H9 (cell line): ENCODE measurements at regions not wholly inside any gene's neighbourhood (a gene's known extent, or its start where the extent isn't known, plus 50 kb on each side); places are given as distances from the start of the nearest gene placed in this dataset.

ENCODE experiments used
- DNase-seq: peaks from one replicate; pipeline ENCODE4 v3.0.0-alpha.2; 2017
- H2AFZ ChIP-seq: one replicate; pipeline ENCODE4 v1.6.1; 2013; ENCODE audit warnings: mild to moderate bottlenecking, low read length, control low read depth, moderate library complexity
- H2AK5ac ChIP-seq: 2 replicates; pipeline ENCODE4 v1.6.1; 2013; ENCODE audit warnings: low read length, control low read depth, mixed read lengths; ENCODE audit not compliant: insufficient read length
- H2BK120ac ChIP-seq: one replicate; pipeline ENCODE4 v1.6.1; 2013; ENCODE audit warnings: low read depth, mild to moderate bottlenecking, low read length, control low read depth, inconsistent platforms; ENCODE audit not compliant: poor library complexity, severe bottlenecking
- H2BK12ac ChIP-seq: 2 replicates; pipeline ENCODE4 v1.6.1; 2013; ENCODE audit warnings: low read length, control low read depth, mixed read lengths, low read depth; ENCODE audit not compliant: insufficient read length
- H2BK15ac ChIP-seq: 2 replicates; pipeline ENCODE4 v1.6.1; 2013; ENCODE audit warnings: low read depth, low read length, control low read depth
- H2BK20ac ChIP-seq: one replicate; pipeline ENCODE4 v1.6.1; 2013; ENCODE audit warnings: low read depth, mild to moderate bottlenecking, low read length, control low read depth, inconsistent platforms; ENCODE audit not compliant: poor library complexity, severe bottlenecking
- H2BK5ac ChIP-seq: 2 replicates; pipeline ENCODE4 v1.6.1; 2013; ENCODE audit warnings: low read length, control low read depth, mixed read lengths; ENCODE audit not compliant: insufficient read length
- H3K14ac ChIP-seq: 2 replicates; pipeline ENCODE4 v1.6.1; 2013; ENCODE audit warnings: low read length, control low read depth; ENCODE audit not compliant: insufficient read depth
- H3K18ac ChIP-seq: 2 replicates; pipeline ENCODE4 v1.6.1; 2013; ENCODE audit warnings: low read depth, mild to moderate bottlenecking, mixed read lengths, low read length, control low read depth; ENCODE audit not compliant: insufficient read length
- H3K23ac ChIP-seq: 2 replicates; pipeline ENCODE4 v1.6.1; 2013; ENCODE audit warnings: low read length, control low read depth, mixed read lengths, low read depth; ENCODE audit not compliant: insufficient read length
- H3K23me2 ChIP-seq: 2 replicates; pipeline ENCODE4 v1.6.1; 2013; ENCODE audit warnings: low read depth, mild to moderate bottlenecking, mixed read lengths, low read length, control low read depth; ENCODE audit not compliant: insufficient read length, poor library complexity, severe bottlenecking
- H3K27ac ChIP-seq: 2 replicates; pipeline ENCODE4 v1.5.1; 2013; ENCODE audit warnings: low read length, control low read depth, mixed read lengths, low read depth; ENCODE audit not compliant: insufficient read length
- H3K27me3 ChIP-seq: 2 replicates; pipeline ENCODE4 v1.6.1; 2013; ENCODE audit warnings: low read length, control low read depth, inconsistent platforms; ENCODE audit not compliant: insufficient read depth
- H3K4ac ChIP-seq: 2 replicates; pipeline ENCODE4 v1.6.1; 2013; ENCODE audit warnings: low read depth, mild to moderate bottlenecking, control low read depth, inconsistent platforms, low read length, moderate library complexity
- H3K4me1 ChIP-seq: 2 replicates; pipeline ENCODE4 v1.6.1; 2013; ENCODE audit warnings: low read length, control low read depth, inconsistent platforms; ENCODE audit not compliant: insufficient read depth
- H3K4me2 ChIP-seq: 2 replicates; pipeline ENCODE4 v1.6.1; 2013; ENCODE audit warnings: low read length, control low read depth, mixed read lengths; ENCODE audit not compliant: insufficient read length, insufficient read depth
- H3K56ac ChIP-seq: 2 replicates; pipeline ENCODE4 v1.6.1; 2013; ENCODE audit warnings: low read depth, mild to moderate bottlenecking, mixed read lengths, low read length, control low read depth; ENCODE audit not compliant: insufficient read length
- H3K79me1 ChIP-seq: 2 replicates; pipeline ENCODE4 v1.6.1; 2013; ENCODE audit warnings: low read depth, mild to moderate bottlenecking, moderate library complexity, low read length, control low read depth, inconsistent platforms; ENCODE audit not compliant: insufficient read depth, poor library complexity, severe bottlenecking
- H3K79me2 ChIP-seq: 2 replicates; pipeline ENCODE4 v1.6.1; 2013; ENCODE audit warnings: low read length, control low read depth, inconsistent platforms; ENCODE audit not compliant: insufficient read depth
- H3K9ac ChIP-seq: 2 replicates; pipeline ENCODE4 v1.6.1; 2013; ENCODE audit warnings: low read length, control low read depth, mixed read lengths; ENCODE audit not compliant: insufficient read length; ENCODE audit errors: extremely low read depth
- H3K9me3 ChIP-seq: one replicate; pipeline ENCODE4 v1.6.1; 2013; ENCODE audit warnings: low read depth, low read length, inconsistent platforms; ENCODE audit not compliant: control insufficient read depth
- H3T11ph ChIP-seq: one replicate; pipeline ENCODE4 v1.6.1; 2013; ENCODE audit warnings: mild to moderate bottlenecking, low read length, control low read depth, inconsistent platforms
- H4K20me1 ChIP-seq: one replicate; pipeline ENCODE4 v1.6.1; 2013; ENCODE audit not compliant: control insufficient read depth, insufficient read length, insufficient read depth
- H4K5ac ChIP-seq: 2 replicates; pipeline ENCODE4 v1.6.1; 2013; ENCODE audit warnings: low read depth, mild to moderate bottlenecking, mixed read lengths, low read length, control low read depth; ENCODE audit not compliant: insufficient read length
- H4K8ac ChIP-seq: replicated peaks from 2 replicates; pipeline ENCODE4 v1.6.1; 2013; ENCODE audit warnings: low read length, control low read depth, mixed read lengths, low read depth; ENCODE audit not compliant: insufficient read length
- H4K91ac ChIP-seq: 2 replicates; pipeline ENCODE4 v1.6.1; 2013; ENCODE audit warnings: low read depth, mild to moderate bottlenecking, moderate library complexity, mixed read lengths, low read length, control low read depth; ENCODE audit not compliant: insufficient read length
- H3K27ac Mint-ChIP-seq, 3 experiments: 2 replicates in 2 of 3; 3 replicates in 1 of 3; pipeline ENCODE4 v1.8.0; 2020 to 2021; ENCODE audit warnings: mixed read lengths in 3 of 3, mild to moderate bottlenecking in 1 of 3, moderate library complexity in 1 of 3
- H3K27me3 Mint-ChIP-seq: 2 replicates; pipeline ENCODE4 v1.8.0; 2021; ENCODE audit warnings: low read depth, mild to moderate bottlenecking, moderate library complexity, mixed read lengths
- H3K36me3 Mint-ChIP-seq, 3 experiments: 2 replicates in 2 of 3; 3 replicates in 1 of 3; pipeline ENCODE4 v1.8.0; 2020 to 2021; ENCODE audit warnings: low read depth in 3 of 3, mixed read lengths in 3 of 3; ENCODE audit not compliant: insufficient read depth in 1 of 3
- H3K4me1 Mint-ChIP-seq, 2 experiments: 2 replicates each; pipeline ENCODE4 v1.8.0; 2020; ENCODE audit warnings: mixed read lengths in 2 of 2
- H3K4me3 Mint-ChIP-seq, 2 experiments: 2 replicates in 1 of 2; 3 replicates in 1 of 2; pipeline ENCODE4 v1.8.0; 2020 to 2021; ENCODE audit warnings: mild to moderate bottlenecking in 2 of 2, mixed read lengths in 2 of 2, moderate library complexity in 1 of 2
- H3K9me3 Mint-ChIP-seq, 2 experiments: 2 replicates in 1 of 2; 3 replicates in 1 of 2; pipeline ENCODE4 v1.8.0; 2020; ENCODE audit warnings: mild to moderate bottlenecking in 2 of 2, mixed read lengths in 2 of 2, moderate library complexity in 1 of 2
- CTCF ChIP-seq: fragments of 200-600 bp; sonication (generic); conservative IDR thresholded peaks from 3 replicates; pipeline ENCODE4 v1.8.0; 2021; ENCODE audit warnings: antibody characterized with exemption, mild to moderate bottlenecking
- WGBS: extraction: QIAGEN DNeasy Blood & Tissue Kit; methylation state at CpG from one replicate; pipeline ENCODE4 v1.1.7; 2013; ENCODE audit warnings: missing lambda C conversion rate, low lambda C conversion rate, mixed read lengths; ENCODE audit not compliant: insufficient read length; ENCODE audit errors: extremely low coverage; 5-methylcytosine and 5-hydroxymethylcytosine counted together

- no peaks in the 10 kb centered on the region for H3K36me3 Mint-ChIP-seq
- no peaks in the 10 kb centered on the region for H3K27me3 ChIP-seq
- H3K9me3 ChIP-seq = no peaks in the 10 kb centered on the region
- H3T11ph ChIP-seq = no peak overlapping the region
- no peaks in the 10 kb centered on the region; the same call in 1 of the 2 replicates for H3K4me1 ChIP-seq
- no peak overlapping the region for H2BK5ac ChIP-seq
- H3K4me3 Mint-ChIP-seq = no peak overlapping the region
- no peak overlapping the region for H2BK15ac ChIP-seq
- H3K4ac ChIP-seq = no peak overlapping the region
- H3K79me2 ChIP-seq = no peaks in the 10 kb centered on the region
- WGBS = no CpG with 5 or more reads among the region's 5 CpGs
- H2BK12ac ChIP-seq = no peak overlapping the region
- H3K18ac ChIP-seq = no peak overlapping the region
- H3K4me1 Mint-ChIP-seq = 0 out of 4 replicates have a peak, but pooled peaks cover 0 to 3% of the 10 kb centered on the region in 2 experiments
- no peaks in the 10 kb centered on the region for H4K20me1 ChIP-seq
- H3K27ac Mint-ChIP-seq = no peak overlapping the region
- H3K23ac ChIP-seq = no peak overlapping the region
- H3K23me2 ChIP-seq = no peaks in the 10 kb centered on the region
- DNase-seq = no peak
- no peak overlapping the region for H2BK20ac ChIP-seq
- no peaks in the 10 kb centered on the region; a peak in 1 of 5 replicates for H3K9me3 Mint-ChIP-seq
- H2BK120ac ChIP-seq = no peak overlapping the region
- H3K14ac ChIP-seq = no peak overlapping the region
- H3K4me2 ChIP-seq = no peak overlapping the region
- H4K91ac ChIP-seq = no peak overlapping the region
- H3K79me1 ChIP-seq = no peaks in the 10 kb centered on the region
- H3K27ac ChIP-seq = no peak overlapping the region
- H2AK5ac ChIP-seq = no peak overlapping the region
- no peak for TF ChIP-seq CTCF
- no peak overlapping the region for H4K5ac ChIP-seq
- H3K27me3 Mint-ChIP-seq = peaks cover 3% of the 10 kb centered on the region; the same call in 1 of the 2 replicates
- no peak overlapping the region for H2AFZ ChIP-seq
- no peak overlapping the region for H4K8ac ChIP-seq
- H3K9ac ChIP-seq = no peak overlapping the region
- no peak overlapping the region for H3K56ac ChIP-seq
These were observed 640.1 kb downstream of the IQCM start for GRCh38 chr4:149175549-149175948.
